CD4-positive, CD25-positive, alpha-beta regulatory T cell (primary cell): ENCODE measurements at regions not wholly inside any gene's neighbourhood (a gene's known extent, or its start where the extent isn't known, plus 50 kb on each side); places are given as distances from the start of the nearest gene placed in this dataset.

Experiments used
- ATAC-seq, 2 donors: fragments of 150-1000 bp; cut with Tn5 transposase; one replicate each; pipeline ENCODE4 v1.10.0; 2021; ENCODE audit warnings: low read depth in 2 of 2, moderate number of reproducible peaks in 2 of 2, moderate library complexity in 1 of 2
- DNase-seq, 3 donors: peaks; one replicate each; pipeline versions ENCODE4 v3.0.0 to v3.0.0-alpha.2; 2012 to 2022; ENCODE audit warnings: mixed read lengths in 1 of 3
- H3K27ac ChIP-seq: one replicate; pipeline ENCODE4 v1.7.0; 2013; ENCODE audit warnings: mild to moderate bottlenecking, low read length; ENCODE audit not compliant: insufficient read depth, poor library complexity, severe bottlenecking
- H3K27me3 ChIP-seq: one replicate; pipeline ENCODE4 v1.7.0; 2013; ENCODE audit warnings: low read length; ENCODE audit not compliant: control insufficient read depth, insufficient read depth
- H3K36me3 ChIP-seq: one replicate; pipeline ENCODE4 v1.7.0; 2013; ENCODE audit warnings: mild to moderate bottlenecking, low read length, moderate library complexity; ENCODE audit not compliant: control insufficient read depth, insufficient read depth
- H3K4me1 ChIP-seq: 2 replicates; pipeline ENCODE4 v1.7.0; 2013; ENCODE audit warnings: mild to moderate bottlenecking, low read length; ENCODE audit not compliant: insufficient read depth, control insufficient read depth, poor library complexity, severe bottlenecking
- H3K4me3 ChIP-seq: one replicate; pipeline ENCODE4 v1.7.0; 2013; ENCODE audit warnings: low read depth, mild to moderate bottlenecking, low read length, moderate library complexity
- H3K9me3 ChIP-seq, 2 experiments: 1 replicate in 1 of 2; 2 replicates in 1 of 2; pipeline ENCODE4 v1.7.0; 2013; ENCODE audit warnings: low read length in 2 of 2, mild to moderate bottlenecking in 1 of 2, moderate library complexity in 1 of 2; ENCODE audit not compliant: control insufficient read depth in 2 of 2
- H3K27ac Mint-ChIP-seq, 3 donors: one replicate each; pipeline ENCODE4 v1.8.0; 2020 to 2022; ENCODE audit warnings: mild to moderate bottlenecking in 3 of 3, mixed read lengths in 3 of 3, moderate library complexity in 2 of 3
- H3K27me3 Mint-ChIP-seq: one replicate; pipeline ENCODE4 v1.8.0; 2022; ENCODE audit warnings: mild to moderate bottlenecking, mixed read lengths
- H3K36me3 Mint-ChIP-seq: one replicate; pipeline ENCODE4 v1.8.0; 2020; ENCODE audit warnings: mixed read lengths
- H3K4me1 Mint-ChIP-seq, 4 donors: one replicate each; pipeline ENCODE4 v1.8.0; 2020 to 2022; ENCODE audit warnings: mixed read lengths in 4 of 4, mild to moderate bottlenecking in 1 of 4
- H3K4me3 Mint-ChIP-seq, 4 donors: one replicate each; pipeline ENCODE4 v1.8.0; 2020 to 2022; ENCODE audit warnings: mild to moderate bottlenecking in 4 of 4, mixed read lengths in 4 of 4, moderate library complexity in 3 of 4
- H3K9me3 Mint-ChIP-seq, 7 donors: one replicate each; pipeline ENCODE4 v1.8.0; 2020 to 2022; ENCODE audit warnings: mixed read lengths in 7 of 7, mild to moderate bottlenecking in 3 of 7, moderate library complexity in 2 of 7

DNA sequence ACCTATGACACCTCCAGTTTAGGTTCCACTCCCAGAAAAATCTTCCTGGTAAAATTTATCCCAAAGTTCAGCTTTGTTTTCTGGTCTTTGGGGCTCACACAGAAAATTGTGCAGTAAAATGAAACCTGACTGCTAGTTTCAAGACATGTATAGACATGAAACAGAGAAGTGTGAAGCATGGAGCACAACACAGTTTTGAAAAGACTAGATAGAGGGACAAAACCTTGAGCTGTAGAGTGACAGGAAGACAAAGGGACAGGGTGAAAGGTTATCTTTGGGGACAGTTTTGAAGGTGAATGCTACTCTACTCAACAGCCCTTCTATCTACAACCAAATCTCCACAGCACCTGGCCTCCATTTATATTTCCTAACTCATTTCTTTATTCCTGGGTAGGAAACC lies 352.6 kb downstream of the RBM43 start:
- Mint-ChIP-seq H3K27ac (no peak overlapping the region), H3K4me3 (no peak overlapping the region), H3K36me3 (no peaks in the 10 kb centered on the region), H3K4me1 (no peaks in the 10 kb centered on the region), H3K27me3 (no peaks in the 10 kb centered on the region), H3K9me3 (peaks cover 0 to 4% (median 3%) of the 10 kb centered on the region in 7 donors)
- H3K9me3 ChIP-seq, result no peaks in the 10 kb centered on the region
- H3K27me3 ChIP-seq, result no peaks in the 10 kb centered on the region
- no peak overlapping the region for H3K4me3 ChIP-seq
- ATAC-seq (no peak), DNase-seq (no peak)
- H3K36me3 ChIP-seq, result no peaks in the 10 kb centered on the region
- H3K27ac ChIP-seq, result no peak overlapping the region
- H3K4me1 ChIP-seq, result no peaks in the 10 kb centered on the region

DNA sequence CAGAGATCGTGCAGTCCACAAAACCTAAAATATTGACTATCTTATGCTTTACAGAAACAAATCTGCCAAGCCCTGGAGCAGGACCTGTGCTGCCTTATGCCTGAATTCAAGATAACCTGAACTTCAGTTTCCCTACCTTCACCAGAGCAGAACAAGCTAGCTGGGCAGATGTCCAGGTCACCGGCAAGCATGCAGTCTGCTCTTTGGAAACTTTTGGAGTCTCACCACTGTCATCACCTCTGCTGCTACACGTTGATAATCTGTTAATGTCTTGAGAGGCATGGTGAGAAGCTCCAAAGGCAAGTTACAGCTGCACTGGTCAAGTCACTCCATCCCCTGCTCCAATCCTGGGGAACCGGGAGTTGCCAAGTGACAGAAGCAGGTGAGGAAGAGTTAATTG lies 354.2 kb downstream of the RBM43 start:
- H3K36me3 Mint-ChIP-seq, result no peaks in the 10 kb centered on the region
- no peaks in the 10 kb centered on the region for H3K4me1 ChIP-seq
- H3K27ac Mint-ChIP-seq, result no peak overlapping the region
- H3K36me3 ChIP-seq, result no peaks in the 10 kb centered on the region
- H3K27me3 ChIP-seq, result no peaks in the 10 kb centered on the region
- no peak overlapping the region for H3K4me3 ChIP-seq
- no peaks in the 10 kb centered on the region for H3K4me1 Mint-ChIP-seq
- no peak for DNase-seq
- no peaks in the 10 kb centered on the region for H3K9me3 ChIP-seq
- H3K4me3 Mint-ChIP-seq, result no peak overlapping the region
- H3K9me3 Mint-ChIP-seq, result peaks cover 0 to 7% (median 3%) of the 10 kb centered on the region in 7 donors
- no peak for ATAC-seq
- H3K27me3 Mint-ChIP-seq, result no peaks in the 10 kb centered on the region
- H3K27ac ChIP-seq, result no peak overlapping the region

GRCh38 chr2:150903461-150903860 lies 358.2 kb downstream of the RBM43 start:
- DNase-seq (no peak), ATAC-seq (no peak)
- Histone ChIP-seq H3K36me3 (no peaks in the 10 kb centered on the region), H3K27ac (no peak overlapping the region), H3K4me3 (no peak overlapping the region), H3K4me1 (no peaks in the 10 kb centered on the region), H3K27me3 (no peaks in the 10 kb centered on the region), H3K9me3 (peaks cover 0 to 2% of the 10 kb centered on the region in 2 experiments)
- no peaks in the 10 kb centered on the region for H3K36me3 Mint-ChIP-seq
- peaks cover 5% of the 10 kb centered on the region for H3K27me3 Mint-ChIP-seq
- H3K4me1 Mint-ChIP-seq, result no peaks in the 10 kb centered on the region
- H3K27ac Mint-ChIP-seq, result no peak overlapping the region
- H3K4me3 Mint-ChIP-seq, result no peak overlapping the region
- H3K9me3 Mint-ChIP-seq, result peaks cover 0 to 12% (median 3%) of the 10 kb centered on the region in 7 donors

- Mint-ChIP-seq H3K4me1 (no peaks in the 10 kb centered on the region), H3K27ac (no peak overlapping the region), H3K27me3 (peaks cover 5% of the 10 kb centered on the region), H3K4me3 (no peak overlapping the region), H3K9me3 (peaks cover 0 to 12% (median 4%) of the 10 kb centered on the region in 7 donors), H3K36me3 (no peaks in the 10 kb centered on the region)
- Histone ChIP-seq H3K4me1 (no peaks in the 10 kb centered on the region), H3K9me3 (peaks cover 0 to 2% of the 10 kb centered on the region in 2 experiments), H3K36me3 (no peaks in the 10 kb centered on the region), H3K27me3 (no peaks in the 10 kb centered on the region), H3K27ac (no peak overlapping the region), H3K4me3 (no peak overlapping the region)
- DNase-seq, result no peak
- no peak for ATAC-seq
Observed at GRCh38 chr2:150903055-150903454, 358.6 kb downstream of the RBM43 start.

- H3K9me3 Mint-ChIP-seq, result peaks cover 0 to 8% (median 4%) of the 10 kb centered on the region in 7 donors
- H3K27me3 ChIP-seq, result no peaks in the 10 kb centered on the region
- H3K9me3 ChIP-seq, result peaks cover 0 to 2% of the 10 kb centered on the region in 2 experiments
- no peak overlapping the region for H3K4me3 ChIP-seq
- no peak overlapping the region for H3K27ac ChIP-seq
- no peak for ATAC-seq
- no peaks in the 10 kb centered on the region for H3K36me3 Mint-ChIP-seq
- H3K4me1 ChIP-seq, result no peaks in the 10 kb centered on the region
- no peak for DNase-seq
- H3K27me3 Mint-ChIP-seq, result peaks cover 5% of the 10 kb centered on the region
- H3K27ac Mint-ChIP-seq, result no peak overlapping the region
- H3K36me3 ChIP-seq, result no peaks in the 10 kb centered on the region
- H3K4me3 Mint-ChIP-seq, result no peak overlapping the region
- H3K4me1 Mint-ChIP-seq, result no peaks in the 10 kb centered on the region
Observed at GRCh38 chr2:150900913-150901312, 360.8 kb downstream of the RBM43 start.

GRCh38 chr2:150895968-150896367 lies 365.7 kb downstream of the RBM43 start:
- Mint-ChIP-seq H3K27ac (no peak overlapping the region), H3K36me3 (no peaks in the 10 kb centered on the region), H3K4me1 (peaks cover 0 to 4% (median 0%) of the 10 kb centered on the region in 4 donors), H3K9me3 (peaks cover 0 to 5% (median 2%) of the 10 kb centered on the region in 7 donors), H3K27me3 (peaks cover 5% of the 10 kb centered on the region), H3K4me3 (no peak overlapping the region)
- Histone ChIP-seq H3K36me3 (no peaks in the 10 kb centered on the region), H3K9me3 (peaks cover 0 to 2% of the 10 kb centered on the region in 2 experiments), H3K27me3 (no peaks in the 10 kb centered on the region), H3K4me1 (no peaks in the 10 kb centered on the region), H3K4me3 (no peak overlapping the region), H3K27ac (no peak overlapping the region)
- ATAC-seq (no peak), DNase-seq (no peak)

DNA sequence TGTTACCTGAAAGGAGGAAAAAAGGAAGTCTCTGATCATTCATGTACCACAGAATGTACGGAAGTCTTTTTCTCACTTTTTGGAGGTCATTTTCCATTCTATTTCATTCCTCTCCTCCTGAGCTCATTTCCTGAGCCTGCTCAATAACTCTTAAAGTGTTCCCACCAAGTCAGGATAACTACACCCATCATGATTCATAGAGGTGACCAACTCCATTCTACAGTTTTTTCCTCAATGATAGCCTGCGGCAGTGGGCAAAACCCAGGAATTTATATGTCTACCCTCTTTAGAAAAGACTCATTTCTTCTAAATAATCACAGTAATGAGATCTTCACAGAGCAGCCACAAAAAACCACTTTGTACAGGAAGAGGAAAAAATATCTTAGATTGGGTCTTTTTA lies 372.5 kb downstream of the RBM43 start:
- H3K36me3 Mint-ChIP-seq, result no peaks in the 10 kb centered on the region
- H3K27ac Mint-ChIP-seq, result no peak overlapping the region
- H3K4me1 Mint-ChIP-seq, result peaks cover 0 to 4% (median 0%) of the 10 kb centered on the region in 4 donors
- no peak overlapping the region for H3K4me3 Mint-ChIP-seq
- Histone ChIP-seq H3K27ac (no peak overlapping the region), H3K4me3 (no peak overlapping the region), H3K4me1 (no peaks in the 10 kb centered on the region), H3K36me3 (no peaks in the 10 kb centered on the region), H3K27me3 (no peaks in the 10 kb centered on the region), H3K9me3 (no peaks in the 10 kb centered on the region)
- H3K27me3 Mint-ChIP-seq, result no peaks in the 10 kb centered on the region
- H3K9me3 Mint-ChIP-seq, result peaks cover 0 to 2% (median 0%) of the 10 kb centered on the region in 7 donors
- no peak for ATAC-seq
- no peak for DNase-seq

DNA sequence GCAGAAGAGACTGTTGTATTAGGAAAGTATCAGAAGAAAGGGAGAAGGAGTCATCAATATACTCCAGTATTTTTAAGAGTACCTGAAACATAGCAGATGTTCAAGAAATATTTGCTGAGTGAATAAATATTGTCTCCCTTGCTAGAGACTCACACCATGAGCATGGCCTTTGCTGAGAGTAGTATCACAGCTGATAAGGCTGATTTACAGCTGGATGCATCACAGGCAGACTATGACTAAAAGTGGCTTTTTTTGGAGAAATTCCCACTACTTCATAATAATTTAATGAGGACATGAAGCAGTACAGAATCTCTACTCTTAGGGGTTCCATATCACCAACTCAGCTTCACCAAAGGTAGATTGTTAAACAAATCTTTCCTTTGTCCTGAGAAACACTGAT lies 373.3 kb downstream of the RBM43 start:
- Histone ChIP-seq H3K4me1 (no peaks in the 10 kb centered on the region), H3K9me3 (no peaks in the 10 kb centered on the region), H3K27ac (no peak overlapping the region), H3K27me3 (no peaks in the 10 kb centered on the region), H3K4me3 (no peak overlapping the region), H3K36me3 (no peaks in the 10 kb centered on the region)
- DNase-seq (no peak), ATAC-seq (no peak)
- peaks cover 0 to 4% (median 0%) of the 10 kb centered on the region in 4 donors for H3K4me1 Mint-ChIP-seq
- no peaks in the 10 kb centered on the region for H3K36me3 Mint-ChIP-seq
- H3K27me3 Mint-ChIP-seq, result no peaks in the 10 kb centered on the region
- H3K4me3 Mint-ChIP-seq, result no peak overlapping the region
- H3K27ac Mint-ChIP-seq, result no peak overlapping the region
- peaks cover 0 to 2% (median 0%) of the 10 kb centered on the region in 7 donors for H3K9me3 Mint-ChIP-seq
